WTC11 (cell line): ENCODE measurements at regions not wholly inside any gene's neighbourhood (a gene's known extent, or its start where the extent isn't known, plus 50 kb on each side); places are given as distances from the start of the nearest gene placed in this dataset.

Experiments used
- ATAC-seq: fragments of 200-7000 bp; cut with Tn5 transposase; 2 replicates; pipeline ENCODE4 v1.10.0; 2021; ENCODE audit warnings: mild to moderate bottlenecking, moderate library complexity
- CTCF ChIA-PET: fragments of 300-600 bp; sonication (Branson Sonifier 250); formaldehyde crosslinking; loops from one replicate; lab custom pipeline; 2021; ENCODE audit warnings: antibody characterized with exemption; lab: Charles Lee
- POLR2A ChIA-PET: fragments of 350-600 bp; sonication (Branson Sonifier 250); formaldehyde crosslinking; loops from one replicate; lab custom pipeline; 2021; ENCODE audit warnings: antibody characterized with exemption; lab: Charles Lee
- DNase-seq: peaks from one replicate; pipeline ENCODE4 v3.0.0; 2021; ENCODE audit warnings: low spot score
- H3K27ac Mint-ChIP-seq: 2 replicates; pipeline ENCODE4 v1.8.0; 2021; ENCODE audit warnings: mixed read lengths
- H3K27me3 Mint-ChIP-seq: 2 replicates; pipeline ENCODE4 v1.8.0; 2021; ENCODE audit warnings: low read depth, mild to moderate bottlenecking, moderate library complexity, mixed read lengths
- H3K36me3 Mint-ChIP-seq: 2 replicates; pipeline ENCODE4 v1.8.0; 2021; ENCODE audit warnings: mixed read lengths
- H3K4me1 Mint-ChIP-seq: 2 replicates; pipeline ENCODE4 v1.8.0; 2022; ENCODE audit warnings: mixed read lengths
- H3K4me3 Mint-ChIP-seq: 2 replicates; pipeline ENCODE4 v1.8.0; 2021; ENCODE audit warnings: mild to moderate bottlenecking, moderate library complexity, mixed read lengths
- H3K9me3 Mint-ChIP-seq: 2 replicates; pipeline ENCODE4 v1.8.0; 2021; ENCODE audit warnings: mixed read lengths
- CBFB ChIP-seq: sonication (generic); formaldehyde crosslinking; IDR thresholded peaks from 2 replicates; pipeline ENCODE4 v1.8.1; 2022; ENCODE audit warnings: mild to moderate bottlenecking, low read depth, missing genetic modification reagents
- CDX4 ChIP-seq: fragments of 250-450 bp; sonication (Bioruptor Pico); IDR thresholded peaks from 2 replicates; pipeline ENCODE4 v1.9.0; 2021; ENCODE audit warnings: moderate library complexity, mild to moderate bottlenecking, inconsistent platforms, borderline replicate concordance
- E2F4 ChIP-seq: sonication (generic); formaldehyde crosslinking; IDR thresholded peaks from 2 replicates; pipeline ENCODE4 v1.8.1; 2022; ENCODE audit warnings: low read depth, mild to moderate bottlenecking, moderate library complexity, missing genetic modification reagents, borderline replicate concordance
- FOXJ3 ChIP-seq: sonication (generic); formaldehyde crosslinking; IDR thresholded peaks from 2 replicates; pipeline ENCODE4 v1.9.0; 2021; ENCODE audit warnings: missing genetic modification reagents, mild to moderate bottlenecking, borderline replicate concordance
- FOXK1 ChIP-seq: sonication (generic); formaldehyde crosslinking; IDR thresholded peaks from 2 replicates; pipeline ENCODE4 v1.8.0; 2022; ENCODE audit warnings: mild to moderate bottlenecking, moderate library complexity, missing genetic modification reagents
- GABPB1 ChIP-seq: sonication (generic); formaldehyde crosslinking; IDR thresholded peaks from 2 replicates; pipeline ENCODE4 v1.8.1; 2023; ENCODE audit warnings: mild to moderate bottlenecking, missing genetic modification reagents
- GRHL2 ChIP-seq: fragments of 250-450 bp; sonication (Bioruptor Pico); IDR thresholded peaks from 2 replicates; pipeline ENCODE4 v1.8.0; 2022; ENCODE audit warnings: mild to moderate bottlenecking, moderate library complexity; ENCODE audit not compliant: insufficient replicate concordance, severe bottlenecking
- HMGA2 ChIP-seq: fragments of 250-450 bp; sonication (Bioruptor Pico); IDR thresholded peaks from 2 replicates; pipeline ENCODE4 v1.4.0; 2021; ENCODE audit warnings: mild to moderate bottlenecking, moderate library complexity
- MXD4 ChIP-seq: fragments of 250-450 bp; sonication (Bioruptor Pico); IDR thresholded peaks from 2 replicates; pipeline ENCODE4 v1.8.0; 2021; ENCODE audit warnings: mild to moderate bottlenecking, moderate library complexity, borderline replicate concordance
- NFE2L1 ChIP-seq: sonication (generic); formaldehyde crosslinking; IDR thresholded peaks from 2 replicates; pipeline ENCODE4 v1.8.1; 2023; ENCODE audit warnings: missing genetic modification reagents
- OVOL2 ChIP-seq: fragments of 250-450 bp; sonication (Bioruptor Pico); IDR thresholded peaks from 2 replicates; pipeline ENCODE4 v1.9.0; 2021; ENCODE audit warnings: mild to moderate bottlenecking, borderline replicate concordance
- RELA ChIP-seq: sonication (generic); formaldehyde crosslinking; IDR thresholded peaks from 2 replicates; pipeline ENCODE4 v1.8.1; 2022; ENCODE audit warnings: missing genetic modification reagents, mild to moderate bottlenecking, borderline replicate concordance
- SMAD3 ChIP-seq: sonication (generic); formaldehyde crosslinking; IDR thresholded peaks from 2 replicates; pipeline ENCODE4 v1.8.0; 2022; ENCODE audit warnings: missing genetic modification reagents, mild to moderate bottlenecking, borderline replicate concordance
- SOX15 ChIP-seq: fragments of 250-450 bp; sonication (Bioruptor Pico); IDR thresholded peaks from 2 replicates; pipeline ENCODE4 v1.9.0; 2021; ENCODE audit warnings: mild to moderate bottlenecking
- ZBTB21 ChIP-seq: sonication (generic); formaldehyde crosslinking; IDR thresholded peaks from 2 replicates; pipeline ENCODE4 v1.8.1; 2023; ENCODE audit warnings: mild to moderate bottlenecking, missing genetic modification reagents, borderline replicate concordance
- ZBTB43 ChIP-seq: sonication (generic); formaldehyde crosslinking; IDR thresholded peaks from 2 replicates; pipeline ENCODE4 v1.8.1; 2023; ENCODE audit warnings: mild to moderate bottlenecking, missing genetic modification reagents
- ZNF121 ChIP-seq: sonication (generic); formaldehyde crosslinking; IDR thresholded peaks from 2 replicates; pipeline ENCODE4 v1.8.0; 2023; ENCODE audit warnings: missing genetic modification reagents
- ZNF138 ChIP-seq: sonication (generic); formaldehyde crosslinking; conservative IDR thresholded peaks from 2 replicates; pipeline ENCODE4 v1.8.1; 2022; ENCODE audit warnings: mild to moderate bottlenecking, moderate library complexity, missing genetic modification reagents
- ZNF317 ChIP-seq: sonication (generic); formaldehyde crosslinking; IDR thresholded peaks from 2 replicates; pipeline ENCODE4 v1.8.1; 2023; ENCODE audit warnings: low read depth, mild to moderate bottlenecking, moderate library complexity, missing genetic modification reagents, borderline replicate concordance
- ZNF423 ChIP-seq: fragments of 250-450 bp; sonication (Bioruptor Pico); IDR thresholded peaks from 2 replicates; pipeline ENCODE4 v2.1.2; 2022; ENCODE audit warnings: mild to moderate bottlenecking, moderate library complexity
- ZNF532 ChIP-seq: fragments of 250-450 bp; sonication (Bioruptor Pico); IDR thresholded peaks from 2 replicates; pipeline ENCODE4 v1.9.0; 2021; ENCODE audit warnings: mild to moderate bottlenecking, borderline replicate concordance
- ZNF671 ChIP-seq: fragments of 250-450 bp; sonication (Bioruptor Pico); IDR thresholded peaks from 2 replicates; pipeline ENCODE4 v1.8.0; 2021; ENCODE audit warnings: mild to moderate bottlenecking
- TF ChIP-seq, protein P1 (sequence below): sonication (generic); formaldehyde crosslinking; IDR thresholded peaks from 2 replicates; pipeline ENCODE4 v1.8.0; 2022; ENCODE audit warnings: mild to moderate bottlenecking, missing genetic modification reagents
- TF ChIP-seq, protein P2 (sequence below): sonication (generic); formaldehyde crosslinking; IDR thresholded peaks from 2 replicates; pipeline ENCODE4 v1.8.1; 2022; ENCODE audit warnings: missing genetic modification reagents, borderline replicate concordance

DNA sequence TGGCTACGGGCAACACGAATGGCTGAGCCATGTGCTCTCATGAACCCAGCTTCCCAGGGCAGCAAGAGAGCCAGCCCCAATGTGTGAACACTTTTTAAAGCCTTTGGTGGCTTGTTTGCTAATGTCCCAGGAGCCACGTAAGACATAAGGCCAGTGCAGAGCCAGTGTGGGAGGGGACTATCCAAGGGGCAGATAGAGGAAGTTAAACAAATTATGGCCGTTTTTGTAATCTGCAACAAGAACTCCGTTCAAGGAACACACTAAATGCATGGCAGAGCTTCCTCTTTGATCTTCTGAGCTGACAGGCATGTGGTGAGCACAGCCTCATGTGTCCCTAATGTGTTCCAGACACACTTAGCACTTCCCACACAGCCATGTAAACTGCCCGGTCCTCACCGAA is 133.3 kb downstream of the TEX36 start:
- peaks cover 18% of the 10 kb centered on the region for H3K9me3 Mint-ChIP-seq
- H3K4me1 Mint-ChIP-seq: peaks cover 20% of the 10 kb centered on the region
- CTCF ChIA-PET: no interaction called here
- no peaks in the 10 kb centered on the region for H3K36me3 Mint-ChIP-seq
- POLR2A ChIA-PET: no interaction called here
- DNase-seq: no peak
- H3K27ac Mint-ChIP-seq: no peak overlapping the region
- H3K4me3 Mint-ChIP-seq: no peak overlapping the region
- ATAC-seq: no peak
- TF ChIP-seq ZNF121: no peak
- no peak for TF ChIP-seq ZNF423 (CRISPR knock-in tag)
- no peak for TF ChIP-seq E2F4 (CRISPR knock-in tag)
- peaks cover 5% of the 10 kb centered on the region for H3K27me3 Mint-ChIP-seq

DNA sequence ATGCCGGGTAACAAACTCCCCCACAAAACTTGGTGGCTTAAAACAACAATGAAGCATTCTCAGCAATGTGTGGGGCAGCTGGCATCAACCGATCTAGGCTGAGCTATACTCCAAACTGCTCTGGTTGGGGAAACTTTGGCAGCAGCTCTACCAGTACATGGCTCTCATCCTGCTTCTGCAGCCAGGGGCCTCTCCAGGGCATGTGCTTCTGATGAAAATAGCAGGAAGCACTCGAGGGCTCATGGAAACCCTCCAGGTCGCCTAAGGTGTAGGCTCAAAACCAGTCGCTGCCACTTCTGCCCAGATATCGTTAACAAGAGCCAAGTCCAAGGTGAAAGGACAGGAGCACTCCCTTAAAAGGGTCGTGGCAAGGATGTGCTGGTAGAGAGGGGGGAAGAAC is 134.1 kb downstream of the TEX36 start:
- TF ChIP-seq, protein P1, sequence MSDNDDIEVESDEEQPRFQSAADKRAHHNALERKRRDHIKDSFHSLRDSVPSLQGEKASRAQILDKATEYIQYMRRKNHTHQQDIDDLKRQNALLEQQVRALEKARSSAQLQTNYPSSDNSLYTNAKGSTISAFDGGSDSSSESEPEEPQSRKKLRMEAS: no peak
- TF ChIP-seq FOXJ3 (no peak), GRHL2 (CRISPR knock-in tag) (no peak), RELA (CRISPR knock-in tag) (no peak), ZNF532 (CRISPR knock-in tag) (no peak), SMAD3 (CRISPR knock-in tag) (no peak), HMGA2 (no peak)
- H3K27me3 Mint-ChIP-seq: peaks cover 5% of the 10 kb centered on the region
- ChIA-PET POLR2A (no interaction called here), CTCF (no interaction called here)
- H3K27ac Mint-ChIP-seq: no peak overlapping the region
- ATAC-seq (no peak), DNase-seq (no peak)
- peaks cover 20% of the 10 kb centered on the region for H3K4me1 Mint-ChIP-seq
- H3K9me3 Mint-ChIP-seq: peaks cover 18% of the 10 kb centered on the region
- H3K4me3 Mint-ChIP-seq: no peak overlapping the region
- H3K36me3 Mint-ChIP-seq: no peaks in the 10 kb centered on the region

DNA sequence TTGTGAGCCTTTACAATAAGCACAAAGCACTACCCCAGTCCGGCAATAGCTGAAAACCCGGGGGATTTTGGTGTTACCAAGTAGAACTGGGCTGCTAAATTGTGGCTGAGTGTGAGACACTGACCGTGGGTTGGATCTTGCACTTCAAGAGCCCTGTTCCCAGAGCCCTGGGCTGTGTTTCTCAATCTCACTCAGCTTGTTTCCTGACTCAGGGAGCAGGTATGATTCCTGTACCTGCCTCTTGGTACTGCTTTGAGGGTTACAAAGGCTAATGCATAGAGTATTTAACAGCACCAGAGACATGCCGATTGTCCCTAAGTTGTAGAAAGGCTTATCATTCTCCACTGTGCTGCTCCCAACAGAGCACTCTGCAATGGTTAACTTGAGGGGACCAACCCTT is 134.6 kb downstream of the TEX36 start:
- DNase-seq: no peak
- TF ChIP-seq OVOL2 (CRISPR knock-in tag): no peak
- no peak for TF ChIP-seq SOX15 (CRISPR knock-in tag)
- no peak for TF ChIP-seq ZNF671
- TF ChIP-seq GABPB1: no peak
- no peak for TF ChIP-seq MXD4 (CRISPR knock-in tag)
- no peak for TF ChIP-seq ZNF317
- TF ChIP-seq NFE2L1 (CRISPR knock-in tag): no peak
- TF ChIP-seq, protein P1: no peak
- TF ChIP-seq ZNF138 (CRISPR knock-in tag): no peak
- no peak for TF ChIP-seq ZBTB43
- no peak for TF ChIP-seq FOXK1 (CRISPR knock-in tag)
- TF ChIP-seq ZBTB21 (CRISPR knock-in tag): no peak
- no peak for TF ChIP-seq CDX4
- TF ChIP-seq, protein P2, sequence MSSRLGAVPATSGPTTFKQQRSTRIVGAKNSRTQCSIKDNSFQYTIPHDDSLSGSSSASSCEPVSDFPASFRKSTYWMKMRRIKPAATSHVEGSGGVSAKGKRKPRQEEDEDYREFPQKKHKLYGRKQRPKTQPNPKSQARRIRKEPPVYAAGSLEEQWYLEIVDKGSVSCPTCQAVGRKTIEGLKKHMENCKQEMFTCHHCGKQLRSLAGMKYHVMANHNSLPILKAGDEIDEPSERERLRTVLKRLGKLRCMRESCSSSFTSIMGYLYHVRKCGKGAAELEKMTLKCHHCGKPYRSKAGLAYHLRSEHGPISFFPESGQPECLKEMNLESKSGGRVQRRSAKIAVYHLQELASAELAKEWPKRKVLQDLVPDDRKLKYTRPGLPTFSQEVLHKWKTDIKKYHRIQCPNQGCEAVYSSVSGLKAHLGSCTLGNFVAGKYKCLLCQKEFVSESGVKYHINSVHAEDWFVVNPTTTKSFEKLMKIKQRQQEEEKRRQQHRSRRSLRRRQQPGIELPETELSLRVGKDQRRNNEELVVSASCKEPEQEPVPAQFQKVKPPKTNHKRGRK (CRISPR knock-in tag): no peak
- no peak for TF ChIP-seq CBFB (CRISPR knock-in tag)

More for the DNA sequence above, 134.6 kb downstream of the TEX36 start:
- peaks cover 3% of the 10 kb centered on the region for H3K27me3 Mint-ChIP-seq
- no peaks in the 10 kb centered on the region for H3K36me3 Mint-ChIP-seq
- H3K4me1 Mint-ChIP-seq: peaks cover 20% of the 10 kb centered on the region
- H3K4me3 Mint-ChIP-seq: no peak overlapping the region
- no peak for ATAC-seq
- H3K27ac Mint-ChIP-seq: no peak overlapping the region
- ChIA-PET CTCF (no interaction called here), POLR2A (no interaction called here)
- H3K9me3 Mint-ChIP-seq: peaks cover 15% of the 10 kb centered on the region
